Limb (tissue), 2 donors: ENCODE measurements at regions not wholly inside any gene's neighbourhood (a gene's known extent, or its start where the extent isn't known, plus 50 kb on each side); places are given as distances from the start of the nearest gene placed in this dataset.
"Not testable (repeated sequence)": the region's sequence is repeated elsewhere in the genome, so short reads cannot be mapped to it uniquely, and the experiment has no call there.

Experiments used
- DNase-seq, 2 donors: peaks; one replicate each; pipeline ENCODE4 v3.0.0-alpha.2; 2016; ENCODE audit errors: extremely low spot score in 2 of 2

- no peak for DNase-seq
Observed at GRCh38 chr21:33994373-33994772, 78.8 kb upstream of the ATP5PO start.

- no peak for DNase-seq
Observed at GRCh38 chr21:33993286-33994231, 78.0 kb upstream of the ATP5PO start.

- not testable (repeated sequence) for DNase-seq
Observed at GRCh38 chr21:33992412-33992811, 76.8 kb upstream of the ATP5PO start.

- no peak for DNase-seq
Observed at GRCh38 chr21:33991133-33991532, 75.5 kb upstream of the ATP5PO start.

GRCh38 chr21:33989440-33989839 lies 73.8 kb upstream of the ATP5PO start:
- no peak for DNase-seq

- no peak for DNase-seq
Observed at GRCh38 chr21:33988237-33989017, 72.8 kb upstream of the ATP5PO start.

GRCh38 chr21:33987461-33987860 lies 71.9 kb upstream of the ATP5PO start:
- no peak for DNase-seq

- DNase-seq, result no peak
Observed at GRCh38 chr21:33985117-33986050, 69.8 kb upstream of the ATP5PO start.

- DNase-seq, result no peak
Observed at GRCh38 chr21:33984021-33984481, 68.4 kb upstream of the ATP5PO start.

GRCh38 chr21:33981391-33982101 lies 65.9 kb upstream of the ATP5PO start:
- DNase-seq, result no peak

GRCh38 chr21:33980276-33980916 lies 64.8 kb upstream of the ATP5PO start:
- DNase-seq, result no peak

GRCh38 chr21:33978585-33978984 lies 63.0 kb upstream of the ATP5PO start:
- no peak for DNase-seq

- no peak for DNase-seq
Observed at GRCh38 chr21:33977721-33978369, 62.2 kb upstream of the ATP5PO start.

GRCh38 chr21:33977017-33977720 lies 61.6 kb upstream of the ATP5PO start:
- no peak for DNase-seq

GRCh38 chr21:33976082-33977016 lies 60.7 kb upstream of the ATP5PO start:
- DNase-seq, result peak; percentile 47 to 58

- no peak for DNase-seq
Observed at GRCh38 chr21:33975548-33976081, 60.0 kb upstream of the ATP5PO start.
